ENCODE measurements at regions not wholly inside any gene's neighbourhood (a gene's known extent, or its start where the extent isn't known, plus 50 kb on each side); places are given as distances from the start of the nearest gene placed in this dataset.

GRCh38 chr11:81331088-81331487 lies 1402.6 kb downstream of the FAM181B start:
- ATAC-seq (no peak), DNase-seq (ENCODE audit: low read depth, low spot score) (no peak)
- Histone ChIP-seq H3K9me3 (ENCODE audit: control insufficient read depth, insufficient read depth, low read depth, low read length) (no peaks in the 10 kb centered on the region), H3K4me1 (ENCODE audit: control insufficient read depth, insufficient read depth, low read length) (no peaks in the 10 kb centered on the region), H3K27ac (ENCODE audit: low read length) (no peak overlapping the region), H3K36me3 (ENCODE audit: control insufficient read depth, insufficient read depth, low read length) (no peaks in the 10 kb centered on the region), H3K4me3 (ENCODE audit: low read depth in 2 of 2, low read length in 2 of 2) (no peak overlapping the region), H3K27me3 (ENCODE audit: control insufficient read depth, insufficient read depth, low read length) (no peaks in the 10 kb centered on the region)
- CTCF ChIA-PET: no interaction called here
- BruUV-seq (replicated peaks): no TSS peak
- POLR2A ChIA-PET: no interaction called here
- TF ChIP-seq TCF7L2 (IDR thresholded peaks at IDR 0.05; ENCODE audit: low read depth, low read length) (no peak), POLR2AphosphoS5 (IDR thresholded peaks at IDR 0.05; ENCODE audit: low read depth, low read length) (no peak), SIN3A (IDR thresholded peaks at IDR 0.05; ENCODE audit: borderline replicate concordance, insufficient read depth, low read depth, low read length) (no peak)
- TF ChIP-seq, protein P1, sequence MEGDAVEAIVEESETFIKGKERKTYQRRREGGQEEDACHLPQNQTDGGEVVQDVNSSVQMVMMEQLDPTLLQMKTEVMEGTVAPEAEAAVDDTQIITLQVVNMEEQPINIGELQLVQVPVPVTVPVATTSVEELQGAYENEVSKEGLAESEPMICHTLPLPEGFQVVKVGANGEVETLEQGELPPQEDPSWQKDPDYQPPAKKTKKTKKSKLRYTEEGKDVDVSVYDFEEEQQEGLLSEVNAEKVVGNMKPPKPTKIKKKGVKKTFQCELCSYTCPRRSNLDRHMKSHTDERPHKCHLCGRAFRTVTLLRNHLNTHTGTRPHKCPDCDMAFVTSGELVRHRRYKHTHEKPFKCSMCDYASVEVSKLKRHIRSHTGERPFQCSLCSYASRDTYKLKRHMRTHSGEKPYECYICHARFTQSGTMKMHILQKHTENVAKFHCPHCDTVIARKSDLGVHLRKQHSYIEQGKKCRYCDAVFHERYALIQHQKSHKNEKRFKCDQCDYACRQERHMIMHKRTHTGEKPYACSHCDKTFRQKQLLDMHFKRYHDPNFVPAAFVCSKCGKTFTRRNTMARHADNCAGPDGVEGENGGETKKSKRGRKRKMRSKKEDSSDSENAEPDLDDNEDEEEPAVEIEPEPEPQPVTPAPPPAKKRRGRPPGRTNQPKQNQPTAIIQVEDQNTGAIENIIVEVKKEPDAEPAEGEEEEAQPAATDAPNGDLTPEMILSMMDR (IDR thresholded peaks at IDR 0.05): no peak
- TF ChIP-seq, protein P2, sequence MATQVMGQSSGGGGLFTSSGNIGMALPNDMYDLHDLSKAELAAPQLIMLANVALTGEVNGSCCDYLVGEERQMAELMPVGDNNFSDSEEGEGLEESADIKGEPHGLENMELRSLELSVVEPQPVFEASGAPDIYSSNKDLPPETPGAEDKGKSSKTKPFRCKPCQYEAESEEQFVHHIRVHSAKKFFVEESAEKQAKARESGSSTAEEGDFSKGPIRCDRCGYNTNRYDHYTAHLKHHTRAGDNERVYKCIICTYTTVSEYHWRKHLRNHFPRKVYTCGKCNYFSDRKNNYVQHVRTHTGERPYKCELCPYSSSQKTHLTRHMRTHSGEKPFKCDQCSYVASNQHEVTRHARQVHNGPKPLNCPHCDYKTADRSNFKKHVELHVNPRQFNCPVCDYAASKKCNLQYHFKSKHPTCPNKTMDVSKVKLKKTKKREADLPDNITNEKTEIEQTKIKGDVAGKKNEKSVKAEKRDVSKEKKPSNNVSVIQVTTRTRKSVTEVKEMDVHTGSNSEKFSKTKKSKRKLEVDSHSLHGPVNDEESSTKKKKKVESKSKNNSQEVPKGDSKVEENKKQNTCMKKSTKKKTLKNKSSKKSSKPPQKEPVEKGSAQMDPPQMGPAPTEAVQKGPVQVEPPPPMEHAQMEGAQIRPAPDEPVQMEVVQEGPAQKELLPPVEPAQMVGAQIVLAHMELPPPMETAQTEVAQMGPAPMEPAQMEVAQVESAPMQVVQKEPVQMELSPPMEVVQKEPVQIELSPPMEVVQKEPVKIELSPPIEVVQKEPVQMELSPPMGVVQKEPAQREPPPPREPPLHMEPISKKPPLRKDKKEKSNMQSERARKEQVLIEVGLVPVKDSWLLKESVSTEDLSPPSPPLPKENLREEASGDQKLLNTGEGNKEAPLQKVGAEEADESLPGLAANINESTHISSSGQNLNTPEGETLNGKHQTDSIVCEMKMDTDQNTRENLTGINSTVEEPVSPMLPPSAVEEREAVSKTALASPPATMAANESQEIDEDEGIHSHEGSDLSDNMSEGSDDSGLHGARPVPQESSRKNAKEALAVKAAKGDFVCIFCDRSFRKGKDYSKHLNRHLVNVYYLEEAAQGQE (IDR thresholded peaks at IDR 0.05; ENCODE audit: insufficient read depth in 1 of 2, low read depth in 2 of 2, low read length in 1 of 2): no peak
- intact Hi-C loops (cut with micrococcal nuclease; ENCODE audit: unreplicated experiment) (no loop called here), in situ Hi-C loops (cut with HindIII; ENCODE audit: low pct_unique_long_range_greater_than_20kb, low sequenced_read_pairs) (no loop called here)

- CTCF ChIA-PET: no interaction called here
- intact Hi-C loops (cut with micrococcal nuclease; ENCODE audit: unreplicated experiment) (no loop called here), in situ Hi-C loops (cut with HindIII; ENCODE audit: low pct_unique_long_range_greater_than_20kb, low sequenced_read_pairs) (no loop called here)
- Histone ChIP-seq H3K36me3 (ENCODE audit: control insufficient read depth, insufficient read depth, low read length) (no peaks in the 10 kb centered on the region), H3K4me3 (ENCODE audit: low read depth in 2 of 2, low read length in 2 of 2) (no peak overlapping the region), H3K27me3 (ENCODE audit: control insufficient read depth, insufficient read depth, low read length) (no peaks in the 10 kb centered on the region), H3K9me3 (ENCODE audit: control insufficient read depth, insufficient read depth, low read depth, low read length) (no peaks in the 10 kb centered on the region), H3K4me1 (ENCODE audit: control insufficient read depth, insufficient read depth, low read length) (no peaks in the 10 kb centered on the region), H3K27ac (ENCODE audit: low read length) (no peak overlapping the region)
- no TSS peak for BruUV-seq (replicated peaks)
- ATAC-seq (no peak), DNase-seq (ENCODE audit: low read depth, low spot score) (no peak)
- POLR2A ChIA-PET: no interaction called here
- TF ChIP-seq POLR2AphosphoS5 (IDR thresholded peaks at IDR 0.05; ENCODE audit: low read depth, low read length) (no peak), SIN3A (IDR thresholded peaks at IDR 0.05; ENCODE audit: borderline replicate concordance, insufficient read depth, low read depth, low read length) (no peak), TCF7L2 (IDR thresholded peaks at IDR 0.05; ENCODE audit: low read depth, low read length) (no peak)
- TF ChIP-seq, protein P1 (IDR thresholded peaks at IDR 0.05): no peak
- TF ChIP-seq, protein P2 (IDR thresholded peaks at IDR 0.05; ENCODE audit: insufficient read depth in 1 of 2, low read depth in 2 of 2, low read length in 1 of 2): no peak
These were observed 1430.5 kb downstream of the FAM181B start for GRCh38 chr11:81303038-81303664.

Data from Panc1 (cell line).